HepG2 (cell line): ENCODE measurements at regions not wholly inside any gene's neighbourhood (a gene's known extent, or its start where the extent isn't known, plus 50 kb on each side); places are given as distances from the start of the nearest gene placed in this dataset.

Source experiments
- ATAC-seq: fragments of 200-7000 bp; cut with Tn5 transposase; 3 replicates; pipeline ENCODE4 v1.9.1; 2020; ENCODE audit warnings: mild to moderate bottlenecking, moderate library complexity
- BruUV-seq: library from RNA; stranded (reverse); fragments of 400-500 nt; replicated peaks from 2 replicates; lab custom pipeline; 2021; lab: Mats Ljungman, UMichigan
- CTCF ChIA-PET: fragments of 300-600 bp; formaldehyde crosslinking; extraction: SDS; loops from one replicate; lab custom pipeline; 2021; ENCODE audit warnings: low total read pairs, inconsistent platforms, low intra/inter-chr PET ratio; lab: Yijun Ruan, JAX
- POLR2A ChIA-PET: fragments of 350-600 bp; sonication (Branson Sonifier 250); formaldehyde crosslinking; loops from one replicate; lab custom pipeline; 2020; ENCODE audit warnings: antibody characterized with exemption, inconsistent platforms; lab: Yijun Ruan, JAX
- DNase-seq: peaks from one replicate; pipeline ENCODE4 v3.0.0-alpha.2; 2015; ENCODE audit warnings: low spot score
- FAIRE-seq: peaks from 3 replicates; lab custom pipeline; 2011; peaks lifted over from hg19 to GRCh38; lab: Jason Lieb, UNC
- H2AFZ ChIP-seq: one replicate; pipeline ENCODE4 v1.6.1; 2011; ENCODE audit warnings: low read length, inconsistent platforms
- H3K27ac ChIP-seq: fragments of 300-600 bp; 3 replicates; pipeline ENCODE4 v1.8.0; 2011; ENCODE audit warnings: mixed run types, mild to moderate bottlenecking, mixed read lengths, low read length, inconsistent platforms; ENCODE audit not compliant: insufficient read depth; ENCODE audit errors: extremely low read length
- H3K27me3 ChIP-seq, 2 experiments: fragments of 200-600 bp in 1 of 2; 2 replicates in 1 of 2; 3 replicates in 1 of 2; pipeline versions ENCODE4 v1.6.0 to v1.8.0; 2011; ENCODE audit warnings: low read length in 2 of 2, mild to moderate bottlenecking in 2 of 2, moderate library complexity in 2 of 2, inconsistent platforms in 1 of 2; ENCODE audit not compliant: insufficient read depth in 2 of 2, control insufficient read depth in 1 of 2
- H3K36me3 ChIP-seq, 2 experiments: fragments of 200-600 bp in 1 of 2; replicated peaks in 1 of 2; 2 replicates in 1 of 2; 3 replicates in 1 of 2; pipeline versions ENCODE4 v1.5.1 to v1.8.0; 2011; ENCODE audit warnings: low read length in 2 of 2, inconsistent platforms in 1 of 2; ENCODE audit not compliant: insufficient read depth in 2 of 2, control insufficient read depth in 1 of 2
- H3K4me1 ChIP-seq: 2 replicates; pipeline ENCODE4 v1.5.1; 2012; ENCODE audit warnings: low read length, inconsistent platforms; ENCODE audit not compliant: insufficient read depth
- H3K4me2 ChIP-seq: 2 replicates; pipeline ENCODE4 v1.6.0; 2011; ENCODE audit warnings: low read depth, low read length, inconsistent platforms
- H3K4me3 ChIP-seq, 3 experiments: fragments of 200-600 bp in 1 of 3; sonication (generic), shearing (Covaris generic) in 1 of 3; replicated peaks in 1 of 3; 2 replicates each; pipeline ENCODE4 v1.5.1; 2011 to 2016; ENCODE audit warnings: low read length in 3 of 3, inconsistent platforms in 2 of 3, low read depth in 2 of 3, mild to moderate bottlenecking in 2 of 3, control low read depth in 1 of 3, mixed read lengths in 1 of 3; ENCODE audit not compliant: insufficient read depth in 1 of 3
- H3K79me2 ChIP-seq: one replicate; pipeline ENCODE4 v1.6.1; 2011; ENCODE audit warnings: low read length, inconsistent platforms; ENCODE audit not compliant: insufficient read depth
- H3K9ac ChIP-seq: 2 replicates; pipeline ENCODE4 v1.6.0; 2011; ENCODE audit warnings: mild to moderate bottlenecking, low read depth, low read length, inconsistent platforms; ENCODE audit not compliant: insufficient read depth
- H3K9me3 ChIP-seq: 2 replicates; pipeline ENCODE4 v1.5.1; 2012; ENCODE audit warnings: mild to moderate bottlenecking, low read length
- H4K20me1 ChIP-seq: 2 replicates; pipeline ENCODE4 v1.6.0; 2011; ENCODE audit warnings: inconsistent platforms, mild to moderate bottlenecking, low read length, moderate library complexity; ENCODE audit not compliant: insufficient read depth
- ARNT2 ChIP-seq: sonication (generic); formaldehyde crosslinking; IDR thresholded peaks from 2 replicates; pipeline ENCODE4 v1.8.0; 2022; ENCODE audit warnings: mild to moderate bottlenecking, low read depth, missing genetic modification reagents, moderate library complexity
- ATF7 ChIP-seq, 2 experiments: fragments of 450-650 bp in 1 of 2; sonication (generic) in 1 of 2; formaldehyde crosslinking in 1 of 2; IDR thresholded peaks; 2 replicates each; pipeline versions ENCODE4 v1.4.0 to v1.6.1; 2016 to 2020; ENCODE audit warnings: antibody characterized with exemption in 1 of 2, mild to moderate bottlenecking in 1 of 2, missing genetic modification reagents in 1 of 2
- CREM ChIP-seq, 2 experiments: sonication (generic) in 1 of 2; formaldehyde crosslinking in 1 of 2; IDR thresholded peaks; 2 replicates each; pipeline versions ENCODE4 v1.4.0 to v1.6.1; 2016 to 2020; ENCODE audit warnings: antibody characterized with exemption in 1 of 2, mild to moderate bottlenecking in 1 of 2, missing genetic modification reagents in 1 of 2
- MAFK ChIP-seq, 2 experiments: IDR thresholded peaks in 1 of 2; conservative IDR thresholded peaks in 1 of 2; 2 replicates each; pipeline ENCODE4 v1.6.1; 2011; ENCODE audit warnings: improper control_type of control experiment in 2 of 2, low read length in 2 of 2
- NFE2L1 ChIP-seq: sonication (generic); formaldehyde crosslinking; IDR thresholded peaks from 2 replicates; pipeline ENCODE4 v1.4.0; 2020; ENCODE audit warnings: missing genetic modification reagents, mild to moderate bottlenecking, borderline replicate concordance
- PHB2 ChIP-seq: fragments of 450-650 bp; IDR thresholded peaks from 2 replicates; pipeline ENCODE4 v1.6.1; 2018; ENCODE audit not compliant: partially characterized antibody
- STAG1 ChIP-seq: sonication (generic); formaldehyde crosslinking; IDR thresholded peaks from 2 replicates; pipeline ENCODE4 v1.4.0; 2020; ENCODE audit warnings: missing genetic modification reagents
- TBX3 ChIP-seq: fragments of 450-650 bp; IDR thresholded peaks from 2 replicates; pipeline ENCODE4 v1.6.1; 2017; ENCODE audit warnings: antibody characterized with exemption, mild to moderate bottlenecking, inconsistent platforms, borderline replicate concordance
- TP53 ChIP-seq: sonication (generic); formaldehyde crosslinking; conservative IDR thresholded peaks from 2 replicates; pipeline ENCODE4 v1.4.0; 2020; ENCODE audit warnings: missing genetic modification reagents
- ZFP41 ChIP-seq: sonication (generic); formaldehyde crosslinking; IDR thresholded peaks from 2 replicates; pipeline ENCODE4 v1.4.0; 2020; ENCODE audit warnings: mild to moderate bottlenecking, missing genetic modification reagents, borderline replicate concordance
- ZNF296 ChIP-seq: sonication (generic); formaldehyde crosslinking; conservative IDR thresholded peaks from 2 replicates; pipeline ENCODE4 v1.5.0; 2020; ENCODE audit warnings: mild to moderate bottlenecking, missing genetic modification reagents
- ZNF552 ChIP-seq: sonication (generic); formaldehyde crosslinking; IDR thresholded peaks from 2 replicates; pipeline ENCODE4 v1.9.0; 2022; ENCODE audit warnings: missing genetic modification reagents, mild to moderate bottlenecking, borderline replicate concordance
- ZNF577 ChIP-seq: sonication (generic); formaldehyde crosslinking; IDR thresholded peaks from 2 replicates; pipeline ENCODE4 v1.4.0; 2020; ENCODE audit warnings: mild to moderate bottlenecking, low read depth, missing genetic modification reagents, borderline replicate concordance
- ZNF614 ChIP-seq: IDR thresholded peaks from 2 replicates; pipeline ENCODE4 v1.6.1; 2018; ENCODE audit warnings: missing biosample characterization, missing genetic modification reagents, inconsistent platforms, borderline replicate concordance
- ZNF780A ChIP-seq: sonication (generic); formaldehyde crosslinking; IDR thresholded peaks from 2 replicates; pipeline ENCODE4 v1.8.0; 2022; ENCODE audit warnings: mild to moderate bottlenecking, missing genetic modification reagents, moderate library complexity
- WGBS: methylation state at CpG from one replicate; pipeline ENCODE4 v1.1.6; 2017; ENCODE audit warnings: low lambda C conversion rate; 5-methylcytosine and 5-hydroxymethylcytosine counted together
- in situ Hi-C: cut with HindIII; loops from 2 replicates; pipeline ENCODE4 v1.10.0; 2017; ENCODE audit warnings: low pct_unique_long_range_greater_than_20kb; ENCODE audit not compliant: extremely low pct_ligation_motif_present
- intact Hi-C: fragments of 100-400 bp; cut with micrococcal nuclease; formaldehyde crosslinking; loops from one replicate; pipeline ENCODE4 v1.10.0; 2022; ENCODE audit not compliant: unreplicated experiment
- TF ChIP-seq, protein P1 (sequence below), 2 experiments: sonication (generic) in 1 of 2; formaldehyde crosslinking in 1 of 2; IDR thresholded peaks; 2 replicates each; pipeline versions ENCODE4 v1.5.1 to v1.6.1; 2011 to 2020; ENCODE audit warnings: borderline replicate concordance in 1 of 2, low read depth in 1 of 2, low read length in 1 of 2, mild to moderate bottlenecking in 1 of 2, missing genetic modification reagents in 1 of 2, moderate library complexity in 1 of 2
- TF ChIP-seq, protein P2 (sequence below): sonication (generic); formaldehyde crosslinking; IDR thresholded peaks from 2 replicates; pipeline ENCODE4 v1.5.0; 2020; ENCODE audit warnings: missing genetic modification reagents, mild to moderate bottlenecking, borderline replicate concordance

DNA sequence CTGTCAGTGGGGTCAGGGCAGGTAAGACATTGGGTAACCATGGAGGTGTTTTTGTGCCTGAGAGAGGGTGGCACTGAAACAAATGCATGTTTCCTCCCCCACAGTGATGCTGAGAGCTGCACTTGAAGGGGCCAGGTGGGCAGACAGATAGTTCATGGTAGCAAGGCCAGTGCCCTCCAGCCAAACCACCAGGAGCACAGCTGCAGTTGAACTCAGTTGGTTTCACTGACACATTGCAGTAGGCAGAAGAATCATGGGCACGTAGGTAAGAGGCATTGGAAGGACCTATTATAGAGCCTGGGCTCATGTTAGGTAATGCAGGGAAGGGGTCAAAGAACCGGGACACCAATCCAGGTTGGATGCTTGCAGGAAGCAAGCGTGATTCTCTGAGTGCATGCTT is 93.2 kb upstream of the ARL4C start:
- Histone ChIP-seq H3K36me3 (no peaks in the 10 kb centered on the region), H3K9me3 (no peaks in the 10 kb centered on the region), H3K27me3 (peaks cover 4 to 44% of the 10 kb centered on the region in 2 experiments; a peak in 4 of 5 replicates), H3K4me3 (no peak overlapping the region), H2AFZ (no peak overlapping the region), H3K4me2 (no peak overlapping the region), H3K4me1 (peaks cover 14% of the 10 kb centered on the region; the same call in 1 of the 2 replicates), H4K20me1 (no peaks in the 10 kb centered on the region), H3K9ac (no peak overlapping the region), H3K79me2 (no peaks in the 10 kb centered on the region), H3K27ac (no peak overlapping the region)
- FAIRE-seq (no peak), ATAC-seq (no peak), DNase-seq (no peak)
- CTCF ChIA-PET: no interaction called here
- intact Hi-C loops: no loop called here
- no TSS peak for BruUV-seq
- no peak for TF ChIP-seq TBX3
- TF ChIP-seq TP53 (CRISPR knock-in tag): no peak
- no peak for TF ChIP-seq STAG1 (CRISPR knock-in tag)
- TF ChIP-seq PHB2: no peak
- no peak for TF ChIP-seq ARNT2 (CRISPR knock-in tag)
- TF ChIP-seq, protein P1, sequence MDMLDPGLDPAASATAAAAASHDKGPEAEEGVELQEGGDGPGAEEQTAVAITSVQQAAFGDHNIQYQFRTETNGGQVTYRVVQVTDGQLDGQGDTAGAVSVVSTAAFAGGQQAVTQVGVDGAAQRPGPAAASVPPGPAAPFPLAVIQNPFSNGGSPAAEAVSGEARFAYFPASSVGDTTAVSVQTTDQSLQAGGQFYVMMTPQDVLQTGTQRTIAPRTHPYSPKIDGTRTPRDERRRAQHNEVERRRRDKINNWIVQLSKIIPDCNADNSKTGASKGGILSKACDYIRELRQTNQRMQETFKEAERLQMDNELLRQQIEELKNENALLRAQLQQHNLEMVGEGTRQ (IDR thresholded peaks at IDR 0.05; ENCODE audit: low read depth, low read length): no peak
- TF ChIP-seq, protein P1 (CRISPR knock-in tag; IDR thresholded peaks at IDR 0.05; ENCODE audit: borderline replicate concordance): no peak
- no peak for TF ChIP-seq ATF7 (IDR thresholded peaks at IDR 0.05)
- no peak for TF ChIP-seq ATF7 (CRISPR knock-in tag; IDR thresholded peaks at IDR 0.05)
- TF ChIP-seq, protein P2, sequence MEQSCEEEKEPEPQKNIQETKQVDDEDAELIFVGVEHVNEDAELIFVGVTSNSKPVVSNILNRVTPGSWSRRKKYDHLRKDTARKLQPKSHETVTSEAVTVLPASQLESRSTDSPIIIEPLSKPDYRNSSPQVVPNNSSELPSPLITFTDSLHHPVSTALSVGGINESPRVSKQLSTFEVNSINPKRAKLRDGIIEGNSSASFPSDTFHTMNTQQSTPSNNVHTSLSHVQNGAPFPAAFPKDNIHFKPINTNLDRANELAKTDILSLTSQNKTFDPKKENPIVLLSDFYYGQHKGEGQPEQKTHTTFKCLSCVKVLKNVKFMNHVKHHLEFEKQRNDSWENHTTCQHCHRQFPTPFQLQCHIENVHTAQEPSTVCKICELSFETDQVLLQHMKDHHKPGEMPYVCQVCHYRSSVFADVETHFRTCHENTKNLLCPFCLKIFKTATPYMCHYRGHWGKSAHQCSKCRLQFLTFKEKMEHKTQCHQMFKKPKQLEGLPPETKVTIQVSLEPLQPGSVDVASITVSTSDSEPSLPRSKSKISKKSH (CRISPR knock-in tag): no peak
- TF ChIP-seq ZNF296 (CRISPR knock-in tag): no peak
- TF ChIP-seq ZNF577 (CRISPR knock-in tag): no peak
- TF ChIP-seq ZNF552 (CRISPR knock-in tag): no peak
- no peak for TF ChIP-seq ZNF614 (CRISPR knock-in tag)
- TF ChIP-seq ZNF780A (CRISPR knock-in tag): no peak
- no peak for TF ChIP-seq NFE2L1 (CRISPR knock-in tag)
- TF ChIP-seq CREM (IDR thresholded peaks at IDR 0.05): no peak
- no peak for TF ChIP-seq CREM (CRISPR knock-in tag; IDR thresholded peaks at IDR 0.05)
- no peak for TF ChIP-seq MAFK (conservative IDR thresholded peaks at IDR 0.05 in 1 of 2, IDR thresholded peaks at IDR 0.05 in 1 of 2; ENCODE audit: low read length in 2 of 2)
- TF ChIP-seq ZFP41 (CRISPR knock-in tag): no peak
- in situ Hi-C loops: no loop called here
- WGBS: 21% methylated on average over 3 of the region's 3 CpGs
- POLR2A ChIA-PET: no interaction called here
